DMS153 treated with DMSO at 0.1 percent for 48 hours (cell line): ENCODE measurements at regions not wholly inside any gene's neighbourhood (a gene's known extent, or its start where the extent isn't known, plus 50 kb on each side); places are given as distances from the start of the nearest gene placed in this dataset.

ENCODE experiments used
- DNase-seq: peaks from one replicate; lab custom pipeline; 2025; ENCODE audit not compliant: unreplicated experiment; lab: John Stamatoyannopoulos, UW

GRCh38 chr2:121123268-121123667 is 161.7 kb downstream of the TFCP2L1 start:
- DNase-seq = no peak

- DNase-seq = no peak
Observed at GRCh38 chr2:121124330-121124729, 160.7 kb downstream of the TFCP2L1 start.

GRCh38 chr2:121125350-121125749 is 159.7 kb downstream of the TFCP2L1 start:
- DNase-seq = no peak

- peak; percentile 6 for DNase-seq
Observed at GRCh38 chr2:121128741-121129659, 156.0 kb downstream of the TFCP2L1 start.

GRCh38 chr2:121129692-121130091 is 155.3 kb downstream of the TFCP2L1 start:
- no peak for DNase-seq

GRCh38 chr2:121130301-121130850 is 154.6 kb downstream of the TFCP2L1 start:
- no peak for DNase-seq

GRCh38 chr2:121131375-121131774 is 153.6 kb downstream of the TFCP2L1 start:
- no peak for DNase-seq

- no peak for DNase-seq
Observed at GRCh38 chr2:121132054-121132761, 152.8 kb downstream of the TFCP2L1 start.

- DNase-seq = no peak
Observed at GRCh38 chr2:121132762-121133107, 152.3 kb downstream of the TFCP2L1 start.

- no peak for DNase-seq
Observed at GRCh38 chr2:121133551-121134319, 151.3 kb downstream of the TFCP2L1 start.

- no peak for DNase-seq
Observed at GRCh38 chr2:121134728-121135127, 150.3 kb downstream of the TFCP2L1 start.

GRCh38 chr2:121135168-121135853 is 149.7 kb downstream of the TFCP2L1 start:
- no peak for DNase-seq

GRCh38 chr2:121136323-121136722 is 148.7 kb downstream of the TFCP2L1 start:
- DNase-seq = no peak

GRCh38 chr2:121137571-121137970 is 147.4 kb downstream of the TFCP2L1 start:
- no peak for DNase-seq

GRCh38 chr2:121140734-121141133 is 144.3 kb downstream of the TFCP2L1 start:
- no peak for DNase-seq

GRCh38 chr2:121142452-121142851 is 142.6 kb downstream of the TFCP2L1 start:
- no peak for DNase-seq

GRCh38 chr2:121144111-121144510 is 140.9 kb downstream of the TFCP2L1 start:
- no peak for DNase-seq

GRCh38 chr2:121146630-121147029 is 138.4 kb downstream of the TFCP2L1 start:
- DNase-seq = no peak

GRCh38 chr2:121147766-121148165 is 137.2 kb downstream of the TFCP2L1 start:
- no peak for DNase-seq

GRCh38 chr2:121148481-121148880 is 136.5 kb downstream of the TFCP2L1 start:
- DNase-seq = no peak

- DNase-seq = no peak
Observed at GRCh38 chr2:121149384-121149783, 135.6 kb downstream of the TFCP2L1 start.
